Natural killer cell treated with Interleukin-12 subunit alpha and Interleukin-12 subunit beta and Interleukin-15 and Interleukin-18, amount 100 ng/mL, for 72 hours (primary cell): ENCODE measurements at regions not wholly inside any gene's neighbourhood (a gene's known extent, or its start where the extent isn't known, plus 50 kb on each side); places are given as distances from the start of the nearest gene placed in this dataset.
"Not testable (repeated sequence)": the region's sequence is repeated elsewhere in the genome, so short reads cannot be mapped to it uniquely, and the experiment has no call there.

ENCODE experiments used
- ATAC-seq, 2 donors: fragments of 150-1000 bp; cut with Tn5 transposase in 1 of 2; sonication (Bioruptor Pico), chemical (Tn5 transposase) in 1 of 2; 2 replicates each; pipeline ENCODE4 v1.10.0; 2021
- DNase-seq: peaks from one replicate; pipeline ENCODE4 v3.0.0; 2022; ENCODE audit warnings: low spot score
- H3K27ac Mint-ChIP-seq, 2 donors: 1 replicate in 1 of 2; 2 replicates in 1 of 2; pipeline ENCODE4 v1.8.0; 2022; ENCODE audit warnings: mixed read lengths in 2 of 2, mild to moderate bottlenecking in 1 of 2, moderate library complexity in 1 of 2
- H3K27me3 Mint-ChIP-seq, 2 donors: 1 replicate in 1 of 2; 2 replicates in 1 of 2; pipeline ENCODE4 v1.8.0; 2022; ENCODE audit warnings: mixed read lengths in 2 of 2
- H3K36me3 Mint-ChIP-seq: one replicate; pipeline ENCODE4 v1.8.0; 2022; ENCODE audit warnings: mixed read lengths
- H3K4me1 Mint-ChIP-seq, 2 donors: 1 replicate in 1 of 2; 2 replicates in 1 of 2; pipeline ENCODE4 v1.8.0; 2022; ENCODE audit warnings: low read depth in 2 of 2, mixed read lengths in 2 of 2, mild to moderate bottlenecking in 1 of 2
- H3K4me3 Mint-ChIP-seq: one replicate; pipeline ENCODE4 v1.8.0; 2022; ENCODE audit warnings: mixed read lengths
- H3K9me3 Mint-ChIP-seq: 2 replicates; pipeline ENCODE4 v1.8.0; 2022; ENCODE audit warnings: mixed read lengths

DNA sequence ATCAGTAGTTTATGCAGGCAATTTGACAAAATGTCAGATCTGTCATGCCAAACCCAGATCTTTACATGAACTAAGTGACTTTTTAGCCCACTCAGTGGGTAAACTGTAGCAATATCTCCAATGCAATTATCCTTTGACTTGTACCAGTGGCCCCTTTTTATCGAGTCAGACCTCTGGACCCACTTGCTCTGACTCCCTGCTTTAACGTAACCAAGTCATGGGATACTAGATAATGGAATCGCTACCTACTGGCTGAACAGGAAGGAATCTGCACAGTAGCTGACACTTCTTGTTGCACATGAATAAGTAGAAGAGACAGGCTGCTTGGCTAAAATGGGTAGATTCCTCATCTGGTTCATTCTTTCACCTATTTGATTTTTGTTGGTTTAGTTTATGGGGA, 128.4 kb upstream of the LYPLAL1 start:
- Mint-ChIP-seq H3K27me3 (no peaks in the 10 kb centered on the region), H3K9me3 (peaks cover 16% of the 10 kb centered on the region), H3K4me3 (no peak overlapping the region), H3K36me3 (no peaks in the 10 kb centered on the region), H3K27ac (no peak overlapping the region), H3K4me1 (no peaks in the 10 kb centered on the region)
- ATAC-seq (no peak), DNase-seq (no peak)

DNA sequence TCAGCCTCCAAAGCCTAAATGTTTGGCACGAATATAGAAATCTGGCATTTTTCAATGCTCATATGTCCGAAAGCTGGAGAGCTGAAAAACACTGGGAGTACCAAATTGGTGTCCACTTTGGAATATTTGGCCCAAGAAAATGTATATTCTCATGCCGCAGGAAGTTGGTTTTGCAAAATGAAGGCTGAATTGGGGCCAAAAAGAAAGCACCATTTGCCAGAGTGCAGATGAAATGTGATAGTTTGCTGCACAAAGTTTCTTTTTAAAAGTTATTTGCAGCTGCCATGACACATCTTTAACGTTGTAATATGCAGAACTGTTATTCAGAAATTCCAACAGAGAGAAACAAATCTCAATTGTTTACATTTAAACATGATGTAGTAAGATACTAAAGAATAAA, 124.2 kb upstream of the LYPLAL1 start:
- no peaks in the 10 kb centered on the region for H3K36me3 Mint-ChIP-seq
- H3K27ac Mint-ChIP-seq: no peak overlapping the region
- no peak for ATAC-seq

GRCh38 chr1:219050086-219050821, 123.4 kb upstream of the LYPLAL1 start:
- H3K4me1 Mint-ChIP-seq: no peaks in the 10 kb centered on the region
- H3K9me3 Mint-ChIP-seq: peaks cover 20% of the 10 kb centered on the region
- H3K27ac Mint-ChIP-seq: no peak overlapping the region
- H3K4me3 Mint-ChIP-seq: no peak overlapping the region
- no peaks in the 10 kb centered on the region for H3K36me3 Mint-ChIP-seq
- H3K27me3 Mint-ChIP-seq: no peaks in the 10 kb centered on the region
- no peak for ATAC-seq
- DNase-seq: no peak

More for the DNA sequence above, 124.2 kb upstream of the LYPLAL1 start:
- Mint-ChIP-seq H3K4me3 (no peak overlapping the region), H3K9me3 (peaks cover 20% of the 10 kb centered on the region), H3K27me3 (no peaks in the 10 kb centered on the region), H3K4me1 (no peaks in the 10 kb centered on the region)
- no peak for DNase-seq

- ATAC-seq (no peak), DNase-seq (no peak)
- Mint-ChIP-seq H3K27ac (no peak overlapping the region), H3K27me3 (no peaks in the 10 kb centered on the region), H3K4me3 (no peak overlapping the region), H3K36me3 (no peaks in the 10 kb centered on the region), H3K4me1 (no peaks in the 10 kb centered on the region), H3K9me3 (peaks cover 22% of the 10 kb centered on the region)
Observed at GRCh38 chr1:219050822-219051125, 122.9 kb upstream of the LYPLAL1 start.

- no peak overlapping the region for H3K4me3 Mint-ChIP-seq
- H3K27ac Mint-ChIP-seq: no peak overlapping the region
- H3K4me1 Mint-ChIP-seq: no peaks in the 10 kb centered on the region
- H3K27me3 Mint-ChIP-seq: no peaks in the 10 kb centered on the region
- H3K9me3 Mint-ChIP-seq: peaks cover 20% of the 10 kb centered on the region
- no peak for DNase-seq
- no peaks in the 10 kb centered on the region for H3K36me3 Mint-ChIP-seq
- no peak for ATAC-seq
Observed at GRCh38 chr1:219051547-219051946, 122.1 kb upstream of the LYPLAL1 start.

DNA sequence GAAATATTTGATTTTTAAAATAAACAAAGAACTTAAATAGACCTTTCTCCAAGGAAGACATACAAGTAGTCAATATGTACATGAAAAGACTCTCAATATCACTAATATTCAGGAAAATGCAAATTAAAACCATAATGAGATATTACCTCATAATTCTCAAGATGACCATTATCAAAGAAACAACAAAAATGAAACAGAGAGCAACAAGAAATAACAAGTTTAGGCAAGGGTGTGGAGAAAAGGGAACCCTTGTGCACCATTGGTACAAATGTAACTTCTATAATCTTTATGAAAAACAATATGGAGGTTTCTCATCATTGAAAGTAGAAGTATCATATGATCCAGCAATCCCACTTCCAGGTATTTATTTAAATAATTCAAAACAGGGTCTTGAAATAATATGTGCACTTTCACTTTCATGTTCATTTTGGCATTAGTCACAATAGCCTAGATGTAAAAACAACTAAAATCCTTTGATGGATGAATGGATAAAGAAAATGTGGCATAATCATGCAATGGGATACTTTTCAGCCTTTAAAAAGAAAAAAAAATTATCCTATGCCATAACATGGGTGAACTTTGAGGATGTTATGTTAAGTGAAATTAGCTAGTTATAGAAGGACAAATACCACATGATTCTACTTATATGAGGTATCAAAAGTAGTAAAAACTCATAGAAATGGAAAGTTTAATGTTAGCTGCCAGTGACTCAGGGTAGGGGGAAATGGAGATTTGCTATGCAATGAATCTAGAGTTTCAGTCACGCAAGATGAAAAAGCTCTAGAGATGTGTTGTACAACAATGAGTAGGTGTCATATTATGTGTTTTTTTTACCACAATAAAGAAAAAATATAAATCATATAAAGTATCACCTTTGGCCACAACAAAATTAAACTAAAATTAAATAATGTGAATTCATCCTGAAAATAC, 114.5 kb upstream of the LYPLAL1 start:
- H3K4me1 Mint-ChIP-seq: no peaks in the 10 kb centered on the region
- H3K4me3 Mint-ChIP-seq: no peak overlapping the region
- DNase-seq (no peak), ATAC-seq (no peak)
- peaks cover 9% of the 10 kb centered on the region for H3K9me3 Mint-ChIP-seq
- no peaks in the 10 kb centered on the region for H3K36me3 Mint-ChIP-seq
- no peak overlapping the region for H3K27ac Mint-ChIP-seq
- no peaks in the 10 kb centered on the region for H3K27me3 Mint-ChIP-seq

DNA sequence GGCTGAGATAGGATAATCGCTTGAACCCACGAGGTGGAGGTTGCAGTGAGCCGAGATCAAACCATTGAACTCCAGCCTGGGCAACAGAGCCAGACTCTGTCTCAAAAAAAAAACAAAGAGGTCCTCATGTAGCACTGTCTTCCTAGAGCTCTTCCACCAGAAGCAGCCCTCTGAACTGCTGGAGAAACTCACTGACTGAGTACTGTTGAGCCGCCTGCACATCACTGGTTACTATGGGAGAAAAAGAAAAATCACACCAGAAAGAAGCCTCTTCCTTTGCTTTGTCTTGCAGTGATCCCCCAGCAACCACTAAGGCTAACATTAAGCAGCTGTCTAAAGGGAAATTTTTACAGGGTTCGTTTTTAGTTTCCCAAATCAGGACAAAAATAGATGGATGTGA, 112.9 kb upstream of the LYPLAL1 start:
- no peak overlapping the region for H3K4me3 Mint-ChIP-seq
- H3K4me1 Mint-ChIP-seq: no peaks in the 10 kb centered on the region
- ATAC-seq (no peak), DNase-seq (no peak)
- H3K36me3 Mint-ChIP-seq: no peaks in the 10 kb centered on the region
- peaks cover 7% of the 10 kb centered on the region for H3K9me3 Mint-ChIP-seq
- no peak overlapping the region for H3K27ac Mint-ChIP-seq
- no peaks in the 10 kb centered on the region for H3K27me3 Mint-ChIP-seq

DNA sequence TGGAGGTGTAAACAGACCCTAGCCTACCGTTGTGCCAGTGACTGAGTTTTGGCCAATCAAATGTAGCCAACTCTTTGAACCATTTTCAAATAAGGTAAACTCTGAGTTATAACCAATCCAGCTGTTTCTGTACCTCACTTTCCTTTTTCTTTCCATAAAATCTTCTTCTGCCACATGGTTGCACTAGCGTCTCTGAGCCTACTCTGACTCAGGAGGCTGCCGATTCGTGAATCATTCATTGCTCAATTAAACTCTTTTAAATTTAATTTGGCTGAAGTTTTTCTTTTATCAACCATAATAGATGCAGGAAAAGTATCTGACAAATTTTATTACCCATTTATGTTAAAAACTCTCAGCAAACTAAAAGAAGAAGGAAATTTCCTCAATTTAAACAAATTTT, 111.5 kb upstream of the LYPLAL1 start:
- H3K9me3 Mint-ChIP-seq: peaks cover 6% of the 10 kb centered on the region

DNA sequence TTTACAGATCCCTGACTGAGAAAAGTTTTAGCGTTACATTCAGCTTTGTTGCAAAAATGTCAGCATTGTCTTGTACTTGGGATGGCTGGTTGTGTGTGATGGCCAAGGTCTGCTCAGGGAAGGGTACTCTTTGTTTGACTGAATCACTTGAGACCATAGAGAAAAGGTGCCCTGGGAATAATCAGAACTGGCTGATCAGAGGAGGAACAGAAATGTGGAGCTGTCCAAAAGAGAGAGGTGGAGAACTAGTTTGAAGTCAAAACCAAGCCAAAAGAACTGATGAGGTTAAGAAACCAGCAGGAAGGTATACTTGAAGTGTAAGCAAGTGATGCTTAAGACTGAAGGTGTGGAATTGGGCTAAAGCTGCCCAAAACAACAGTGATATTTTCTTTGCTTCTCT, 107.6 kb upstream of the LYPLAL1 start:
- peaks cover 7% of the 10 kb centered on the region for H3K9me3 Mint-ChIP-seq
- H3K4me3 Mint-ChIP-seq: no peak overlapping the region
- no peaks in the 10 kb centered on the region for H3K4me1 Mint-ChIP-seq

More for the DNA sequence above, 111.5 kb upstream of the LYPLAL1 start:
- DNase-seq: no peak
- no peak for ATAC-seq
- H3K27me3 Mint-ChIP-seq: no peaks in the 10 kb centered on the region
- no peaks in the 10 kb centered on the region for H3K4me1 Mint-ChIP-seq
- no peak overlapping the region for H3K4me3 Mint-ChIP-seq
- no peaks in the 10 kb centered on the region for H3K36me3 Mint-ChIP-seq
- no peak overlapping the region for H3K27ac Mint-ChIP-seq

GRCh38 chr1:219066631-219067349, 106.9 kb upstream of the LYPLAL1 start:
- ATAC-seq: no peak
- DNase-seq: no peak
- peaks cover 7% of the 10 kb centered on the region for H3K36me3 Mint-ChIP-seq
- H3K4me3 Mint-ChIP-seq: no peak overlapping the region
- H3K27me3 Mint-ChIP-seq: no peaks in the 10 kb centered on the region
- peaks cover 7% of the 10 kb centered on the region for H3K9me3 Mint-ChIP-seq
- H3K27ac Mint-ChIP-seq: no peak overlapping the region
- no peaks in the 10 kb centered on the region for H3K4me1 Mint-ChIP-seq

More for the DNA sequence above, 107.6 kb upstream of the LYPLAL1 start:
- DNase-seq (no peak), ATAC-seq (no peak)
- H3K36me3 Mint-ChIP-seq: peaks cover 7% of the 10 kb centered on the region
- H3K27ac Mint-ChIP-seq: no peak overlapping the region
- no peaks in the 10 kb centered on the region for H3K27me3 Mint-ChIP-seq

DNA sequence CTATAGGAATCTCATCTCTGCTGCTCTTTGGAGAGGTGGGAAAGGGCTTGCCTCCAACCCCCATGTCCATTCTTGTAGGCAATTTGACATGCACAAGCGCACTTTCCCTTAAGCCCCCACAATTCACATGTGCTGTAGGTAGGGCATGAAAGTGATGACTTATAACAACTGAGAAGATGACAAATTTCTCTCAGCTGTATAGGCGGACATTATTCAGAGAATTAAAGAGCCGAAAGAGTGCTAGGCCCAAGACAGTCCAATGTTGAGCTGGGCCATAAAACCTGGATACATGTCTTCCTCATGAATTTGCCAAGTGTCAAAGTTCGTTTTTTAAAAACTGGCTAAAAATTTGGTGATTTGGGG, 106.3 kb upstream of the LYPLAL1 start:
- peaks cover 7% of the 10 kb centered on the region for H3K36me3 Mint-ChIP-seq
- ATAC-seq: no peak
- H3K4me1 Mint-ChIP-seq: no peaks in the 10 kb centered on the region
- H3K27me3 Mint-ChIP-seq: no peaks in the 10 kb centered on the region
- no peak overlapping the region for H3K4me3 Mint-ChIP-seq
- H3K27ac Mint-ChIP-seq: no peak overlapping the region
- H3K9me3 Mint-ChIP-seq: peaks cover 7% of the 10 kb centered on the region
- no peak for DNase-seq

DNA sequence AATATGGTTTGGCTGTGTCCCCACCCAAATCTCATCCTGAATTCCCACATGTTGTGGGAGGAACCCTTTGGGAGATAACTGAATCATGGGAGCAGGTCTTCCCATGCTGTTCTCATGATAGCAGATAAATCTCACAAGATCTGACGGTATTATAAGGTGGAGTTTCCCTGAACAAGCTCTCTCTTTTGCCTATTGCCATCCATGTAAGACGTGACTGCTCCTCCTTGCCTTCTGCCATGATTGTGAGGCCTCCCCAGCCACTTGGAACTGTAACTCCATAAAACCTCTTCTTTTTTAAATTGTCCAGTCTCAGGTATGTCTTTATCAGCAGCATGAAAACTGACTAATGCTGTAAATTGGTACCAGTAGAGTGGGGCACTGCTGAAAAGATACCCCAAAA, 103.3 kb upstream of the LYPLAL1 start:
- H3K36me3 Mint-ChIP-seq, ATAC-seq, H3K9me3 Mint-ChIP-seq, DNase-seq, H3K4me3 Mint-ChIP-seq, H3K4me1 Mint-ChIP-seq, H3K27me3 Mint-ChIP-seq, H3K27ac Mint-ChIP-seq: not testable (repeated sequence)

- no peak for ATAC-seq
- no peaks in the 10 kb centered on the region for H3K27me3 Mint-ChIP-seq
- no peak overlapping the region for H3K27ac Mint-ChIP-seq
Observed at GRCh38 chr1:219071209-219071608, 102.5 kb upstream of the LYPLAL1 start.

GRCh38 chr1:219072329-219072728, 101.3 kb upstream of the LYPLAL1 start:
- Mint-ChIP-seq H3K4me3 (no peak overlapping the region), H3K36me3 (peaks cover 7% of the 10 kb centered on the region), H3K4me1 (no peaks in the 10 kb centered on the region), H3K27me3 (no peaks in the 10 kb centered on the region), H3K9me3 (peaks cover 7% of the 10 kb centered on the region), H3K27ac (no peak overlapping the region)
- DNase-seq (no peak), ATAC-seq (no peak)

More at GRCh38 chr1:219071209-219071608, 102.5 kb upstream of the LYPLAL1 start:
- no peak overlapping the region for H3K4me3 Mint-ChIP-seq
- DNase-seq: no peak
- peaks cover 7% of the 10 kb centered on the region for H3K9me3 Mint-ChIP-seq
- peaks cover 7% of the 10 kb centered on the region for H3K36me3 Mint-ChIP-seq
- no peaks in the 10 kb centered on the region for H3K4me1 Mint-ChIP-seq
